ENCODE measurements at regions not wholly inside any gene's neighbourhood (a gene's known extent, or its start where the extent isn't known, plus 50 kb on each side); places are given as distances from the start of the nearest gene placed in this dataset.

DNA sequence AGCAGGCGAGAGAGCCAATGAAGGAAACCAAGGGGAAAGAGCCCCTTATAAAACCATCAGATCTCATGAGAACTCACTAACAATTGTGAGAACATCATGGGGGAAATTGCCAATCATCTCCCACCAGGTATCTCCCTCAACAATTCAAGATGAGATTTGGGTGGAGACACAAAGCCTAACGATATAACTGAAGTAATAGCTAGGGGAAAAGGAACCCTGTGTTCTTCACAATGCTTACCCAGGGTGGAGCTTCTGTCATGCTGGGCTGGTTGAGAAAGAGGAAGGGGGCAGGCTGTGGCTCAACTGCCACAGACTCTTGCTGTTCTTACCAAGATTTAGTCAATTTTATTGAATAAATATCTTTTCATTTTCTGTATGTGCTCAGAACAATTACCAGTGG lies 392.1 kb upstream of the HS6ST1 start:
- no peak overlapping the region for H3K4me3 ChIP-seq (ENCODE audit: low read depth, low read length)
- TF ChIP-seq, protein P1, sequence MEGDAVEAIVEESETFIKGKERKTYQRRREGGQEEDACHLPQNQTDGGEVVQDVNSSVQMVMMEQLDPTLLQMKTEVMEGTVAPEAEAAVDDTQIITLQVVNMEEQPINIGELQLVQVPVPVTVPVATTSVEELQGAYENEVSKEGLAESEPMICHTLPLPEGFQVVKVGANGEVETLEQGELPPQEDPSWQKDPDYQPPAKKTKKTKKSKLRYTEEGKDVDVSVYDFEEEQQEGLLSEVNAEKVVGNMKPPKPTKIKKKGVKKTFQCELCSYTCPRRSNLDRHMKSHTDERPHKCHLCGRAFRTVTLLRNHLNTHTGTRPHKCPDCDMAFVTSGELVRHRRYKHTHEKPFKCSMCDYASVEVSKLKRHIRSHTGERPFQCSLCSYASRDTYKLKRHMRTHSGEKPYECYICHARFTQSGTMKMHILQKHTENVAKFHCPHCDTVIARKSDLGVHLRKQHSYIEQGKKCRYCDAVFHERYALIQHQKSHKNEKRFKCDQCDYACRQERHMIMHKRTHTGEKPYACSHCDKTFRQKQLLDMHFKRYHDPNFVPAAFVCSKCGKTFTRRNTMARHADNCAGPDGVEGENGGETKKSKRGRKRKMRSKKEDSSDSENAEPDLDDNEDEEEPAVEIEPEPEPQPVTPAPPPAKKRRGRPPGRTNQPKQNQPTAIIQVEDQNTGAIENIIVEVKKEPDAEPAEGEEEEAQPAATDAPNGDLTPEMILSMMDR (IDR thresholded peaks at IDR 0.05; ENCODE audit: insufficient read depth, low read depth, low read length) = no peak
- no peak for DNase-seq (ENCODE audit: low read depth)

DNA sequence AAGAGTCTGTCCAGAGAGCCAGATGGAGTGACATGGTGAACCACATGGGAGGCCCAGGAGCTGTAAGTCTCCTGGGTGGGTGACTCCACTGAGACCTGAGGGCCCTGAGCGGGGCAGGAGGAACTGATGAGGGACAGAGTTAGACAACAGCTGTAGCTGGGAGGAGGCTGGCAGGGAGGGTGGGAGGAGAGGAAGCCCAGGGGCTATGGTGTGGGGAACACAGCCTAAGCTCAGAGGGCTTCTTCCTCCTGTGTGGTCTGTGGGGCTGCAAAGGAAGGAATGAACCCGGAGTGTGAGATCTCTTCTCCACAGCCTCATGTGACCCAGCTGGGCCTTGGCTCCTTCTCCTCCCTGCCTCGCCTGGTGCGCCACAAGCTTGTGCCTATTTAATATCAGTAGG lies 395.6 kb upstream of the HS6ST1 start:
- no peak for DNase-seq (ENCODE audit: low read depth)
- no peak overlapping the region for H3K4me3 ChIP-seq (ENCODE audit: low read depth, low read length)
- TF ChIP-seq, protein P1 (IDR thresholded peaks at IDR 0.05; ENCODE audit: insufficient read depth, low read depth, low read length) = no peak

DNA sequence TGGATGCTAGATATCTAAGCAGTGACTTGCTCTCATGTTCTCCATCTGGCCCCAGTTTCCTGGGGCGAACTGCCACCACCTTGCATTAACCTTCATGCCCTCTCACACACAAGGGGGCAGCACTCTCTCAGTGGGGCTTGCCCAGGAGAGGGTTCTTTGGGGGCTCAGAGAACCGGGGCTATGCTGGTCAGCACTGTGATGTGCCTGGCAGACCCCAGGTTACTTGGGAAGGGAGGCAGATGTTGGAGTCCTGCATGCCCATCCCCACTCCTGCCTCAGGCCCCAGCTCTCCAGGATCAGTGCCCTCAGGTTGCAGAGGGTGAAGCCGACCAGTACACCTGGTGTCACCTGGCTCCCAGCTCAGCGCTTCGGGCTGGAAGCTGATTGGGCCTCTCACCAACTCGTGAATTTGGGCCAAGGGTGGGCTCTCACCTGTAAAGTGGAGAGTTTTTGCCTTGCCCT lies 396.2 kb upstream of the HS6ST1 start:
- DNase-seq (ENCODE audit: low read depth) = no peak
- TF ChIP-seq, protein P1 (IDR thresholded peaks at IDR 0.05; ENCODE audit: insufficient read depth, low read depth, low read length) = no peak
- no peak overlapping the region for H3K4me3 ChIP-seq (ENCODE audit: low read depth, low read length)

DNA sequence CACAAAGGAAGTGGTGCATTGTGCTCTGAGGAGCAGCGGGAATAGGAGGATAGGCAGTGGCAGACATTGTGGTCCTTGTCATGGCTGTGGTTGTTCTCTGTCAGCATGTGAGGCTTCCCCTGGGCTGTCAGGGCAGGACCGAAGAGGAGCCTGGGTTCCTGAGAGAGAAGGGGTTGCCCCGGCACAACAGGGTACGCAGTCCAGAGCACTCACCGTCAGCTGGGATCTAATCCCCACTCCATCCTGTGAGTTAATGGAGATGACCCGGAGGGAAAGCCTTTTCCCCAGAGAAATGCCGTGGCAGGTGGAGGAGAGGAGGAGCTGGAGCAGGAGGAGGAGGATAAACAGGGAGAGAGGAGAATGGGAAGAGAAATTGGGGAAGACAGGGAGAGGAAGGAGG lies 396.7 kb upstream of the HS6ST1 start:
- TF ChIP-seq, protein P1 (IDR thresholded peaks at IDR 0.05; ENCODE audit: insufficient read depth, low read depth, low read length) = no peak
- DNase-seq (ENCODE audit: low read depth) = no peak
- no peak overlapping the region for H3K4me3 ChIP-seq (ENCODE audit: low read depth, low read length)

DNA sequence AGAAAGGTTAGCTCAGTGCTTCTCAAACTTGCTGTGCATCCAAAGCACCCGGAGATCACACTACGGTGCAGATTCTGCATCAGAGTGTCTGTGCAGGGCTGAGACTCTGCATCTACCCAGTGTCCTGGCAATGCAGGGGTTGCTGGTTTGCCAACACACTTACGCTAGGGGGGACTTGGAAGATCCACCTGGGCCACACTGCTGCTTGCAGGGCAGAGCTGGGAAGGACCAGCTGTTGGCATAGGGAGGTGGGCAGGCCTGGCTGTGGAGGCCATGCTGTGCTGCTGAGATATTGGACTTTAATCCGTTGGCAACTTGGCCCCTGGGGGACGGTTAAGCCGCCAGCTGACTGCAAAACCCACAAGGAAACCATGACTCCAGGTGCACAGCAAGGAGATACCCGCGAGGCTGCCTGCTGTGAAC lies 397.6 kb upstream of the HS6ST1 start:
- H3K4me3 ChIP-seq (ENCODE audit: low read depth, low read length) = no peak overlapping the region
- TF ChIP-seq, protein P1 (IDR thresholded peaks at IDR 0.05; ENCODE audit: insufficient read depth, low read depth, low read length) = no peak
- DNase-seq (ENCODE audit: low read depth) = no peak

DNA sequence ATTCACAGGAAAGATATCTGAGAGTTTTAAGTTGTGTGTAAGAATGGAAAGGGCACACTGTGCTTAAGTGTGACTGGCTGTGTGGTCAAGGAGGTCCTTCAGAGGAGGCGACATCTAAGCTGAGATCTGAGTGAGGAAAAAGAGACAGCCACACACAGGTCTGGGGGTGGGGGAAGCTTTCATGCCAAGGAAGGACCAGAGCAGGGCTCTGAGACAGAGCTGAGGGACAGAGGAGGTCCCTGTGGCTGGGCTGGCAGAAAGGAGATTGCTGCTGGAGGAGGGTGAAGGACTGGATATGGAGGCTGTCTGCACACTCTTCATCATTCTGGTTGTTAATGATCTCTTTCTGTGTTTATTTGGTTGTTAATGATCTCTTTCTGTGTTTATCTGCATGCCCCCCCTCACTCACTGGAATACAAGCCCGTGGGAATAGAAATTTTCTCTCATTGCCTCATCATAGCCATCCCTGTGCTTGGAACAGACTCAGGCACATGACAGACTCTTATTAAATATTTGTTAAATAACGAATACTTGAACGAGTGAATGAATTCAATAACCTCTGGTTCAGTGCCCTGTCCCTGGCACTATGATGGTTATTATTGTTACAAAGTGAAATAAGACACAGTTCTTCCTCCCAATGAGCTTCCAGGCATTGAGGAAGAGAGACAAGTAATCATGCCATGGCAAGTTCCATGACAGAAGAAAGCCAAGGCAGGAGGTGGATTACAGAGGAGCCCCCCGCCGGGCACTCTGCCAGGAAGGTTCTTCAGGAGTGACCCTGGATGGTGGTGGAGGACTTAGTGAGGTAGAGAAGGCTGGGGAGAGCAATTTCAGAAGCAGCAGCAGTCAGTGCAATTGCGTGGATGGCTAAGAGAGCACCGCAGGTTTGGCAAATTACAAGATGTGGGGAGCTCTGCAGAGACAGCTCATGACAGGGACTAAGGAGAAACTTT lies 399.4 kb upstream of the HS6ST1 start:
- H3K4me3 ChIP-seq (ENCODE audit: low read depth, low read length) = no peak overlapping the region
- no peak for DNase-seq (ENCODE audit: low read depth)
- TF ChIP-seq, protein P1 (IDR thresholded peaks at IDR 0.05; ENCODE audit: insufficient read depth, low read depth, low read length) = no peak

Measured in fibroblast of villous mesenchyme (primary cell).